ENCODE measurements at regions not wholly inside any gene's neighbourhood (a gene's known extent, or its start where the extent isn't known, plus 50 kb on each side); places are given as distances from the start of the nearest gene placed in this dataset.
"Not testable (repeated sequence)": the region's sequence is repeated elsewhere in the genome, so short reads cannot be mapped to it uniquely, and the experiment has no call there.

DNA sequence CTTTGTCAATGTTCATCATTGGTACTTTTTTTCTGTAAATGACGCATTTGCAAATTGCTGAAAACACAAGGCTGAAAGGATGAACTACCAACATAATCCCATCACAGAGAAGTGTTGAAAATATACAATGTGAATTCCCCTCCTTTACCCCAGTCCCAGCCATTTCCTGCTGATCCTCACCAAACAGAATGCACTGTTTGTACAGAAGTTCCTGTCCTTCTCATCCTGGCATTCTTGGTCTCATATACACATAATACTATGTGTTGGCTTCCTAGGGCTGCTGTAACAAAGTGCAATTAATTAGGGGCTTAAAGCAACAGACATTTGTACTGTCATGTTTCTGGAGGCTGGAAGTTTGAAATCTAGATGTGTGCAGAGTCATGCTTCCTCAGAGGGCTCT lies 836.2 kb upstream of the MGAT4C start:
- no peak for DNase-seq (ENCODE audit: low spot score)

DNA sequence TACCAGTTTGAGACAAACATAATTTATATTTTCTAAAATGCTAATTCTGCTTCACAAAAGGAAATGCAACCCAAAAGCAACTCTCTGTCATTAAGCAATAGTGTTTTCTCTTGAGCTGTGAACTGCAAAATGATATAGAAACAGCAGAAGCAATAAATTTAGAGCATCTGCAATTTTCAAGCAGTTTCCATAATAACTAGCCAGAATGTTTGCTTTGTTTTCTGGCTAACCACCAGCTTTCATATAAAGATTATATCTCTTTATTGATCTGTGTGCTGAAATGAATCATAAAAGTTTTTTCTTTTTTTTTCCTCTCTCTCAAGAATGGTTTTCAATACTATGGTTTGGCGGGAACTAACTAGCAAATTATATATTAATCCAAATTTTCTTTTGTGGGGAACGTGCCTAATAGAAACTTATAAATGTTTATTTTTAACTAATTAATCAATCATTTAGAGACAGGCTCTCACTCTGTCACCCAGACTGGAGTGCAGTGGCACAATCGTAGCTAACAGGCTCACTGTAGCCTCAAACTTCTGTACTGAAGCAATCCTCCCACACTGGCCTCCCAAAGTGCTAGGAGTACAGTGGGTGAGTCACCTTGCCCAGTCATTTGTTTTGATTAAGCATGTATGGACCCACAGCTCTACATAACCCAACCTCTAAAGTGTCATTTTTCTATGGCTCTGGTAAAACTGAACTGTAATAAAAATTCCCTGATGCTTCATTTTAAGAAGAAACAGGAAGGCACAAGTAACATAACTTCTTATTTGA lies 830.1 kb upstream of the MGAT4C start:
- DNase-seq (ENCODE audit: low spot score) = no peak

DNA sequence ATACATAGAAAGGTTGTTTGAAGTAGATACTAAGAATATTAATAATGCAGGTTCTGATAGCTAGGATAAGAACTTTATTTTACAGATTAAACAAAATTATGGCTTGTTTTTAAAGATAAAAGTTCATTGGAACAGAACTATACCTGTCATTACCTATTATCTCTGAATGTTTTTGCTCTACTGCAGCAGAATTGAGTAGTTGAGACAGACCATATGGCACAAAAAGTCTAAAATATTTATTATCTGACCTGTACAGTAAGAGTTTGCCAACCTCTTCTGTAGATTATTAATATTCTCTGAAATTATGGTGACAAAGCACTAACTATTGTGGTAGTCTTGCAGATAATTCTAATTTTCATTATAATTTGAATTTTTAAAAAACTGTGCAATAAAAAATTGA lies 829.1 kb upstream of the MGAT4C start:
- DNase-seq (ENCODE audit: low spot score) = no peak

DNA sequence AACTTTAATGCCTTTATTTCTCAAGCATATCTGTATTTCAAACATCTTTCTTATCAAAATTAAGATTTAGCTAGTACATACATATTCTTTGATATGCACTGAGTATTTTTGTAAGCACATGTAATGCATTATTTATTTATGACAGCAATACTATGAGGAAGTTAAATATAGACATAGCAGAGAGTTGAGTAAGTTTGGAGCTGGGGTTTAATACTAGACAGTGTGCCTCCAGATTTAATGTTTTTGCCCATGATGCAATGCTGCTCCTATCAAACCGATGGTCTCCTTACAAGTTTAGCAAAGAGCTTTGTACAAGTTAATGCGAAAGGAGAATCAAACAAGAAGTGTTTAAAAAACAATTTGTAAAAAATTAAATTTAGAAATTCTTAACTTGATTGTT lies 826.6 kb upstream of the MGAT4C start:
- no peak for DNase-seq (ENCODE audit: low spot score)

DNA sequence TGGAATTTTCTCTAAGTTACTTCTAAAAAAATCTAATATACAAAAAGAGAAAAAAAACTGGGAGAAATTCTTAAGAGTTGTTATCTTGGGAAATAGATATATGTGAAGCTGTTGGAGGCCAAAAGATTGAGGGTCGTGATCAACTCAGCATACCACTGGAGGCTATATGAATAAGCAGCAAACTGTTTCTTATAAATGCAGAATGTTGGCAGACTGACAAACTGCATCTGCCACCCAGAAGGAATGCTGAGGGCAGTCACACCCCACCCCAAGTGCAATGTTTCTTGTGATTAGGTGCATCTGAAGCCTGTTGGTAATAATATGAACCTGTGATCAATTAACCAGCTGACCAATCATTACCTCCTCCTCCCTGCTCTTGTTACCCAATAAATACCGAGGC lies 818.6 kb upstream of the MGAT4C start:
- DNase-seq (ENCODE audit: low spot score) = no peak

DNA sequence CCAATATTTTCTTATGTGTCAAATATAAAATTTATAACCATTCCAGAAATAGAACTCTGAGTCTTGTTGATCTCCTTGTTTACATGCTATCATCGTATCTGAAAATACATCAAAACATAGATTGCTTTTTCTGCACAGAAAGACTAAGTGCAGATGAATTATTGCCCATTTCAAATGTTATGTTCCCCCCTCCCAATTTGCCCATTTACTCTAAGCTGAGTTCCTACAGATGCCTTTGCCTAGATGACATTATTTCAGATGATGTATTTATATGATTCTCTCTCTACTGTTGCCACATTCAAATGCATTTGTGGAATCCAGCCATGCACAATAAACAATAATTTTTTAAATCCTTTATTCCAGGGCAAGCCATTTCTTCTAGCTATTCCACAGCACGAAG lies 810.1 kb upstream of the MGAT4C start:
- no peak for DNase-seq (ENCODE audit: low spot score)

DNA sequence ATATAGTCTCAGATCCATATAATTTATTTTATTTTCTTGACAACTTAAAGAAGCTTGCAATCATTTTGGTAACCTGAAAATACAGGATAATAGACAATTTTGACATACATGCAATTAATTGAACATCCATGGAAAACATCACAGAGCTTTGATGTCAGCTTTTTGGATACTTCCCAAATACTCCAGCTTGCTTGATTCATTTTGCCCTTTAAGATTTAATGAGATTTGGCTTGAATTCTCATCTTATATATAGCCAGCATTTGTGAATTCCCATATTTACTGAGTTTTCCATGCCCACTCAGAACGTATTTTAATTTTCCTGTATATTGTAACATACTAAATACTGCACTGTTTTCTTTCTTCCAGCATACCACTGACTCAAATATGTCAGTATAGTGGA lies 803.0 kb upstream of the MGAT4C start:
- DNase-seq (ENCODE audit: low spot score) = no peak

DNA sequence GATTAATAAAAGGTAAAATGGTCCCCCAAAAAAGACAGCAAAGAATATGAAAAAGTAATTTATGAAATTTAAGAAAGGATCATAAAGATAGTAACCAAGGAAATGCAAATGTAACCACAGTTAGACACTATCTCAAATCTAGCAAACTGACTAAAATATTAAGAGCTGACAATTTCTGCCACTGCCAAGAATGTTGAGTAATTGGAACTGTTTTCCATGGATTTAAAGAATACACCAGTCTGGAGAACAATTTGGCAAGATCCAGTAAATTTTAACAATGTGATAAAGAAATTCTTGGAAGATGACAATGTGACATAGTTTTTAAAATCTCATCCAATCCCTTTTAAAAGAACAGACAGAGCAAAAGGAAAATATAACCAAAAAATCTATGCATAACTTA lies 798.0 kb upstream of the MGAT4C start:
- DNase-seq (ENCODE audit: low spot score) = no peak

DNA sequence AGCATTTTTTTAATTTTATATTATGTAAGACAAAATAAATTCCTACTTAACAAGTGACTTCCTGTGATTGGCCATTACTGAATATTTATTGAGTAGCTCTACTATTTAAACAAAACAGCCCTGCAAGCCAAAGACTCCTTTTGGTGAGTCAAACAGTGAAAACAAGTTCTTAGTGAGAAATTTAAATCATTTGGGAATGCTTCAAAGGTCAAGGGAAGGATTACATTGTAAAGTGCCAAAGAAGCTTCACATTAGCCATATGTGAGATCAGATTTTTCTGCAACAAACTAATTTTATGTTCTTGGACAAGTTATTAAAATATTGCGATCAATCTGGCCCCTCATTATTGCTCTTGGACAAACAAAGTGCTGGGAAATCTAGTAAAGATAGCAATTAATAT lies 795.4 kb upstream of the MGAT4C start:
- no peak for DNase-seq (ENCODE audit: low spot score)

DNA sequence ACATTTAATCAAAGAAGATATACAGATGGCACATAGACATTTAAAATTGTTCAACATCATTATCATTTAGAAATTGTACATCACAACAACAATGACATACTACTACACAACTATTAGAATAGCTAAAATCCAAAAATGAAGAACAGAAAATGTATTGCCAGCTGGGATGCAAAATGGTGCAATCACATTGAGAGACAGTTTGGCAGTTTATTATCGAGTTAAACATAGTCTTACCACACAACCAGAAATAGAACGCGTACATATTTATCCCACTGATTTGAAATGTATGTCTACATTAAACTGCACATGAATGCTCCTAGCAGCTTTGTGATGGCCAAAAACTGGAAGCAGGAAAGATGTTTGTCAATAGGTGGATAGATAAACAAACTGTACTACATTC lies 791.5 kb upstream of the MGAT4C start:
- no peak for DNase-seq (ENCODE audit: low spot score)

DNA sequence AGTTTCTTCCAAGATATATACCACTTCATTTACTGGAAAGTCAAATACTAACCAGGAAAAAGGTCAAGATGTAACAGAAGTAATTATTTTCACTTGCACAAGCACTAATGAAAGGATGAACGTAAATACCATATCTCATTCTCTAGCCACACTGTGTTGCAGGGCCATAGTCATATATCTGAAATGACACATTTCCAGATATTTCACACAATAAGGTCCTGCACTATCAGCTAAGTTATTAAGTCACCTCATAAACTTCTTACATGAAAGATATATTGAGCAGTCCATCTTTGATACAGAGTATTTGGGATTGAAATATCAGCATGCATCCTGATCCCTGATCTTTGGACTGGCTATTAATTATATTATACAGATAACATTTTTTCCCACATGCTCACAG lies 783.3 kb upstream of the MGAT4C start:
- DNase-seq (ENCODE audit: low spot score) = no peak

DNA sequence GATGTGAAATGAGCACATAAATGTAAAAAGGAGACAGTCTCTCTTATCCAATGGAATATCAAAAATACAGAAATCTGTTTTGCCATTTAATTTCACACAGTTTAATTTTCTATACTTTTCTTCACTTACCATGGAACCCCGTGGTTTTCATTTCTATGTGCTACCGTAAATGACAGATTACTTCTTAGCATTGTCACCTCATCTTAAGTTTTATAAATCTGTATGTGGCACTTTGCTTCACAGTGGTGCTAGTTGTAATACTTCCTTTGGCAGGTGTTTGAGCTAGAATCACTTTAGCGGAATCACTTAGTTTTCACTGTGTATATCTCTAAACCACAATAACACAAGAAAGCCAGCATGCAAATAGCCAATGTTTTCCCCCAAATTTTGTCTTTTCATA lies 781.9 kb upstream of the MGAT4C start:
- DNase-seq (ENCODE audit: low spot score) = no peak

DNA sequence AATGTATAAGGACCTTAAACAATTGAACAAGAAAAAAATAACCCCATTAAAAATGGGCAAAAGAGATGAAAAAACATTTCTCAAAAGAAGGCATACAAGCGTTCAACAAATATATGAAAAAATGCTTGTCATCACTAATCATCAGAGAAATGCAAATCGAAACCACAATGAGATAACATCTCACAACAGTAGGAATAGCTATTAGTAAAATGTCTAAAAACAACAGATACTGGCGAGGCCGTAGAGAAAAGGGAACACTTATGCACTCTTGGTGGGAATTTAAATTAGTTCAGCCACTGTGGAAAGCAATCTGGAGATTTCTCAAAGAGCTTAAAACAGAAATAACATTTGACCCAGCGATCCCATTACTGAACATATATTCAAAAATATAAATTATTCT lies 769.8 kb upstream of the MGAT4C start:
- DNase-seq (ENCODE audit: low spot score) = no peak

DNA sequence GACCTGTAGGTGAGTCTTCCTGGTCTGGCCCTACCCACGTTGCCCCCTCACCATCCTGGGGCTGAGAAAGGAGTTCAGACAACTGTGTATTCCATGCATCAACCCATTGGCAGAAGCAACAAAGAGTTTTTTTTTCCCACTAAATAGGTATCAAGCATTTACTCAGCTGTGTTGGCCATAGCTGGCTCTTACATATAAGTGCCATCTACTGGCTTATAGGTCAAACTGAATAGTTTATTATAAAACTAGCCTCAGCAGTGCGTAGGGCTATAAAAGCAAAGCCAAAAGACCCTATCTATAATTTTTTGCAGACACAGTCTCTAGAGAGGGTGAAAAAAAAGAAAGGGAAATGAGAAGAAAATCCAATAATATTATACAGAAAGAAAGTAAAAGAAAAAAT lies 765.2 kb upstream of the MGAT4C start:
- no peak for DNase-seq (ENCODE audit: low spot score)

DNA sequence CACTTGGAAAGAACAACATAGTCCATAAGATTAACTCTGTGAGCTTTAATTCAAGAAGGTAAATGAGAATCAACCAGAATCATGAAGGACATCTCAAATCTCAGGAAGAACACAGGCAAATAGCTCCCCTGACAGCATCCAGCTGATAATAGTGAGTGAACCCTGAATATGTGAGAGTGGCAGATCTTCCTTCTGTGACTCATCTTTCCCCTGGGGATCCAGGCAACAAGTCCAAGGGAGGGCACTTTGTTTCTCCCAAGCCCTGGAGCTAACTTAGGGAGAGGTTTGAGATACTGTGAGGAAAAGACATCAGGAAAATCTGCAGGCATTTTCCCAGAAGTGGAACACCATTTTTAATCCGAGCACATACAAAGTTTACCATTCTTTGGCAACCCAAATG lies 763.9 kb upstream of the MGAT4C start:
- DNase-seq (ENCODE audit: low spot score) = no peak

DNA sequence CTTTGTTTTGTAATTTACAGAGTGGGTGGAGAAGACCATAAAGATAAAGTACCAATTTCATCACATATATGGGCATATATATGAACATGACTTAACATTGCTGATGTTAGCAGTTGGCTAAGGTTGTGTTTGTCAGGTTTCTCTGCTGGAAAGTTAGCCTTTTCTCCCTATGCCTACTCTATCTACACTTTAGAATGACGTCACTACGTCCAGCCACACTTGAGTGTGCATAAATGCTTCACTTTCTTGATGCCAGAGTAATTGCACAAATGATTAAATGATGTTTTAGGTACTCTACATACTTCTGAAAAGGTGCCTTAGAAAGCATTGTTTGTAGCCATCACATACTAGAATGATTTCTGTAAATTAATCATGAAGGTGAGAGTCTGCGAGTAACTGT lies 759.2 kb upstream of the MGAT4C start:
- DNase-seq (ENCODE audit: low spot score) = no peak

DNA sequence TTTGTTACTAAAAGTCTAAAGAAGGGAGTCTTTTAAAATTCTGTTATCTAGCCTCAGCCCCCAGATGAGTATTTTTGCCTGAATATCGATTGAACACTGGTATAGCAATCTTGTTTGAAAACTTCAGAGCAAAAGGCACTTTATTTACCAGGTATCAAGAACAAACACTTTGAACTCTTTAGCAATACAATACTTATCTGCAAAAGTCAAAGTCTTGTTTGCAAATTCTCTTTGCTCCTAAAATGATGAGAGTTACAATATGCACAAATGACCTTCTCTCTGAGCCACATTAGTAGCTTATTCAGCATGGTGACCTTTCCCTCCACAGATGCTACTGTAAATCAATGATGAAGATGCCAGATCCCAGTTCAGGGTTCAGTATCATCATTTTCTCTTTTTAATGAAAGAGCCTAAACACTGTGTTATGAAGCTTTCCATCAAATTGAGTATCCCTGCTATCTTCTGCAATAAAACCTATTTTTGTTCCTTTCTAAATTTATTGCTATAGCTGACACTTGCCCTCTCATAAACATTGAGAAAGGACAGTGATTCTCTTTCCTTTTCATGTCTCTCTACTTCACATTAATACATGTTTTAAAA lies 752.7 kb upstream of the MGAT4C start:
- DNase-seq (ENCODE audit: low spot score) = no peak

DNA sequence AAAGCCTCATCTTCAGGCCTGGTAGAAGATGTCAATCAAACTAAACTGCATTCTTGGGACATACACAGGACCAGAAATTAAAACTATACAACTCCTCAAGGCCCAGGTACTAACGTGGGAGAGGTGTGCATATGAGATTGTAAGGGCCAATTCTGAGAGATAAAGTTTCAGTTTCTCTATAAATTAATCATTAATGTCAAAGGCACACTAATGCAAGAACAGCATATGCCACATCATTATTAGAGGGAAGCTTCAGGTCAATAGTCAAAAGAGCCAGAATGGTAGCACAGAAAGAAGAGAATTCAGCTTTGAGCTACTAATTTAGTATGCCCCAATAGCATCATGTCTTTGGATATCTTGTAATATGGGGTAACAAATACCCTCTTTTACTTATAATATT lies 744.9 kb upstream of the MGAT4C start:
- no peak for DNase-seq (ENCODE audit: low spot score)

DNA sequence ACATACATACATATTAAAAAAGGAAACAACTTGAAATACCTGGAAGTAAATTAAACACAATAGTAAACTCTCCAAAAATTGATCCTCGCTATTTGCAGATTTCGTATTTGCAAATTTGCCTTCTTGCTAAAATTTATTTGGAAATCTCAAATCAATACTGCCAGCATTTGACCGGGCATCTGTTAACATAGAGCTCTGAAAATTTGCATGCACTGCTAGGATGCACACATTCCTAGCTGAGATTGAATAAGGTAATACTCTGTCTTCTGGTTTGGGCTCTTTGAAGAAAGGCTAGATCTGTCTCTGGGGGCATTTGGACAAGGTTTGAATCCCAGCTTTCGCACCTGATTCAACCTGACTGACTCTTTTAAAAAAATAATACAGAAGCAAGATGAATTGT lies 729.1 kb upstream of the MGAT4C start:
- DNase-seq (ENCODE audit: low spot score) = no peak

DNA sequence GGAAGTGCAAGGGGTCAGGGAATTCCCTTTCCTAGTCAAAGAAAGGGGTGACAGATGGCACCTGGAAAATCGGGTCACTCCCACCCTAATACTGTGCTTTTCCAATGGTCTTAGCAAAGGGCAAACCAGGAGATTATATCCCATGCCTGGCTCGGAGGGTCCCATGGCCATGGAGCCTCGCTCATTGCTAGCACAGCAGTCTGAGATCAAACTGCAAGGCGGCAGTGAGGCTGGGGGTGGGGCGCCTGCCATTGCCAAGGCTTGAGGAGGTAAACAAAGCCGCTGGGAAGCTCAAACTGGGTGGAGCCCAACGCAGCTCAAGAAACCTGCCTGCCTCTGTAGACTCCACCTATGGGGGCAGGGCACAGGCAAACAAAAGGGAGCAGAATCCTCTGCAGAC lies 714.4 kb upstream of the MGAT4C start:
- DNase-seq (ENCODE audit: low spot score) = not testable (repeated sequence)

DNA sequence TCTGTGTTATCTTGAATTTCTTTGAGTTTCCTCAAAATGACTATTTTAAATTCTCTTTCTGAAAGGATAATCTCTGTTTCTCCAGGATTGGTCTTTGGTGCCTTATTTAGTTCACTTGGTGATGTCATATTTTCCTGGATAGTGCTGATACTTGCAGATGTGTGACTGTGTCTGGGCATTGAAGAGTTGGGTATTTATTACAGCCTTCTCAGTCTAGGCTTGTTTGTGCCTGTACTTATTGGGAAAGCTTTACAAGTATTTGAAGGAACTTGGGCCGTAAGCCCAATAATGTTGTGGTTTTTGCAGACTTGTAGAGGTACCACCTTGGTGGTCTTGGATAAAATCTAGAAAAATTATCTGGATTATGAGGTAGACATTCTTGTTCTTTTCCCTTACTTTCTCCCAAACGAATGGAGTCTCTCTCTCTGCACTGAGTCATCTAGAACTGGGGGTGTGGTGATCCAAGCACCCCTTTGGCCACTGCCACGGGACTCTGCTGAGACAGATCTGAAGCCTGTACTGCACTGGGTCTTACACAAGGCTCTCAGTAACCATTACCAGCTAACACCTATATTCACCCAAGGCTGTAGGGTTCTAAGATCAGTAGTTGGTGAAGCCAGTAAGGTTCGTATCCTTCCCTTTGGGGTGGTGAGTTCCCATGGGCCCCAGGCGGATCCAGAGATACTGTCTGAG lies 703.7 kb upstream of the MGAT4C start:
- DNase-seq (ENCODE audit: low spot score) = no peak

DNA sequence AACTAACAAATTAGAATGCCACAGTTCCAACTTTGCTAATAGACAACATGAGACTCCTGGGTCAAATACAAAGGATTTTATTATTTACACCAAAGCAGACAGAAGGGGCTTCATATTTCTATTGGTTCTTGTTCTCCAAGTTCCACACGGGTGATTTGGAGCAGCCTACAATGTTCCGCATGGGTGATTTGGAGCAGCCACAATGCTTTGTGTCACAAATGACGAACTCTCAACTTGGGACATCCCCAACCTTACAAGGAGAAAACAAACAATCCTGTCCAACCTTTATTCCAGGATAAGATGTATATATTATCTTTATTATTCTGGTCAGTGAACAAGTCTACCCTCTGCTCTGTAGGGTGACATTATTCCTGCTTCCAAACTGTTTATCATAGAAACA lies 694.3 kb upstream of the MGAT4C start:
- DNase-seq (ENCODE audit: low spot score) = no peak

DNA sequence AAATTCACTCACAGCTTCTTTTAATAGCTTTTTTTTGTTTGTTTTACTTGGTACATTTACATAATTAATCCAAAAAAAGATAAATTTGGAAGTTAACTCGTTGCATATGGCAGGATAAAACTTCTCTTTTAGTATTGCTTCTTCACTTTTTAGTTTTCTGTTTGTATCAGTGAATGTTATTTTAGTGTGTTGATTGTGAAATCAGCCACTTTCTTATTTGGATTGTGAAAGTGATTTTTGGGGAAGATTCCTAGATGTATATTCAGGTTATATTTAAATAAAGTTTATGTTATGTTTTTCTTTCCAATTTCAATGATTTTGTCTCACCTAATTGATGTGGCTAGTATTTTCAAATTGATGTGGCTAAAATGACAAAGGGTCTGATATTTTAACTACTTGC lies 693.9 kb upstream of the MGAT4C start:
- no peak for DNase-seq (ENCODE audit: low spot score)

DNA sequence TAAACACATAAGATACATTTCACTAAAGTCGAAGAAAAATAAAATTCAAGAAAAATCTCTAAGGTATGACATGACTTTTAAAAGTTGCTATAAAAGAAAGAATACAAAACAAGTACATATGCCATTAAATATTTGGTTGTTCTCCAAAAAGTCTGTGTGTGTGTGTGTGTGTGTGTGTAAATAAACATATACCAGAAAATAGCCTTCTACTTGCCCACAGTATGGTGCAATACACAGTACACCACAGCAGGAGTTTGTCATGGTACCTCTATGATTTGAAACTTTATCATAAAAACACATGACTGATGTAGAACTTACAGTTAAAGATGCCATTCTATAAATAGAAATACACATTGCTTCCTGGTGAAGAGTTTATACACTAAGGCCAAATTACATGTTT lies 692.7 kb upstream of the MGAT4C start:
- DNase-seq (ENCODE audit: low spot score) = no peak
